Stomach (tissue), 8 donors: ENCODE measurements at regions not wholly inside any gene's neighbourhood (a gene's known extent, or its start where the extent isn't known, plus 50 kb on each side); places are given as distances from the start of the nearest gene placed in this dataset.
"Not testable (repeated sequence)": the region's sequence is repeated elsewhere in the genome, so short reads cannot be mapped to it uniquely, and the experiment has no call there.

Experiments
- DNase-seq, 2 donors: peaks; one replicate each; pipeline versions ENCODE4 v3.0.0 to v3.0.0-alpha.2; 2013 to 2019
- H3K27ac ChIP-seq, 5 donors: fragments of 200-600 bp in 4 of 5; sonication (generic) in 4 of 5; one replicate each; pipeline ENCODE4 v1.5.1; 2013 to 2019; ENCODE audit warnings: mild to moderate bottlenecking in 1 of 5, moderate library complexity in 1 of 5
- H3K27me3 ChIP-seq, 3 donors: fragments of 200-600 bp; sonication (generic); one replicate each; pipeline ENCODE4 v1.5.1; 2017 to 2019; ENCODE audit warnings: mixed run types in 1 of 3
- H3K36me3 ChIP-seq, 4 donors: fragments of 200-600 bp; sonication (generic); 1 replicate in 3 of 4; 2 replicates in 1 of 4; pipeline ENCODE4 v1.5.1; 2016 to 2019
- H3K4me1 ChIP-seq, 4 donors: fragments of 200-600 bp; sonication (generic); one replicate each; pipeline ENCODE4 v1.5.1; 2016 to 2019
- H3K4me3 ChIP-seq, 4 donors: fragments of 200-600 bp; sonication (generic) in 3 of 4; one replicate each; pipeline ENCODE4 v1.5.1; 2016 to 2019; ENCODE audit warnings: mild to moderate bottlenecking in 1 of 4
- H3K9me3 ChIP-seq, 4 donors: fragments of 200-600 bp; sonication (generic); one replicate each; pipeline ENCODE4 v1.5.1; 2016 to 2019
- WGBS, 5 donors: extraction: QIAGEN DNeasy Blood & Tissue Kit in 3 of 5; methylation state at CpG; one replicate each; pipeline versions ENCODE4 v1.1.5 to v1.1.7; 2013 to 2018; 5-methylcytosine and 5-hydroxymethylcytosine counted together
- intact Hi-C: fragments of 100-400 bp; cut with DNase I; formaldehyde crosslinking; loops from one replicate; pipeline ENCODE4 v1.15.1; 2023; ENCODE audit warnings: low total_unique reads
- donor health status: healthy with polysubstance abuse.
- donor health status: Bipolar disorder and iron deficiency.
- donor health status: healthy.

- H3K27ac ChIP-seq, DNase-seq, H3K36me3 ChIP-seq, H3K4me3 ChIP-seq, H3K4me1 ChIP-seq, intact Hi-C loops, H3K9me3 ChIP-seq, H3K27me3 ChIP-seq: not testable (repeated sequence)
- WGBS, 5 donors = no CpG with 5 or more reads among the region's 4 CpGs
These were observed 124.3 kb downstream of the TP53TG3F start for GRCh38 chr16:33583702-33584101.

GRCh38 chr16:33588589-33588988, 129.2 kb downstream of the TP53TG3F start:
- H3K9me3 ChIP-seq, intact Hi-C loops, H3K27ac ChIP-seq, H3K4me3 ChIP-seq, H3K36me3 ChIP-seq, H3K4me1 ChIP-seq, DNase-seq, H3K27me3 ChIP-seq: not testable (repeated sequence)
- WGBS, 5 donors = no CpG with 5 or more reads among the region's 8 CpGs

GRCh38 chr16:33593344-33593743, 133.9 kb downstream of the TP53TG3F start:
- H3K27ac ChIP-seq, H3K9me3 ChIP-seq, intact Hi-C loops, DNase-seq, H3K4me1 ChIP-seq, H3K36me3 ChIP-seq, H3K4me3 ChIP-seq, H3K27me3 ChIP-seq: not testable (repeated sequence)
- 96 to 98% (median 98%) methylated on average over 4 of the region's 6 CpGs; no CpG with 5 or more reads in 2 of the 5 donors for WGBS, 5 donors

GRCh38 chr16:33595074-33595473, 135.7 kb downstream of the TP53TG3F start:
- H3K36me3 ChIP-seq, H3K9me3 ChIP-seq, H3K4me1 ChIP-seq, H3K27me3 ChIP-seq, H3K4me3 ChIP-seq, H3K27ac ChIP-seq, intact Hi-C loops, DNase-seq: not testable (repeated sequence)
- WGBS, 5 donors = no CpG with 5 or more reads among the region's 7 CpGs

GRCh38 chr16:33601029-33601428, 141.6 kb downstream of the TP53TG3F start:
- H3K4me3 ChIP-seq, H3K27me3 ChIP-seq, H3K9me3 ChIP-seq, H3K4me1 ChIP-seq, DNase-seq, H3K27ac ChIP-seq, H3K36me3 ChIP-seq, intact Hi-C loops: not testable (repeated sequence)
- WGBS, 5 donors = no CpG with 5 or more reads among the region's 4 CpGs

GRCh38 chr16:33623535-33624077, 164.2 kb downstream of the TP53TG3F start:
- 37 to 52% (median 50%) methylated on average over 2 to 4 of the region's 4 CpGs for WGBS, 5 donors
- intact Hi-C loops, H3K4me3 ChIP-seq, H3K27ac ChIP-seq, H3K9me3 ChIP-seq, H3K4me1 ChIP-seq, DNase-seq, H3K27me3 ChIP-seq, H3K36me3 ChIP-seq: not testable (repeated sequence)

GRCh38 chr16:33628895-33629294, 169.5 kb downstream of the TP53TG3F start:
- intact Hi-C loops, H3K27ac ChIP-seq, DNase-seq, H3K9me3 ChIP-seq, H3K4me3 ChIP-seq, H3K4me1 ChIP-seq, H3K36me3 ChIP-seq, H3K27me3 ChIP-seq: not testable (repeated sequence)
- 63 to 77% (median 63%) methylated on average over 5 to 6 of the region's 6 CpGs for WGBS, 5 donors

- H3K4me3 ChIP-seq, H3K9me3 ChIP-seq, H3K27ac ChIP-seq, H3K4me1 ChIP-seq, DNase-seq, H3K27me3 ChIP-seq, intact Hi-C loops, H3K36me3 ChIP-seq: not testable (repeated sequence)
- WGBS, 5 donors = 69 to 81% (median 72%) methylated on average over 4 of the region's 4 CpGs
These were observed 172.3 kb downstream of the TP53TG3F start for GRCh38 chr16:33631713-33632112.

- 83 to 92% (median 90%) methylated on average over 1 to 3 of the region's 3 CpGs for WGBS, 5 donors
- intact Hi-C loops, DNase-seq: not testable (repeated sequence)
These were observed 174.6 kb downstream of the TP53TG3F start for GRCh38 chr16:33634057-33634456.

GRCh38 chr16:33636760-33637159, 177.3 kb downstream of the TP53TG3F start:
- intact Hi-C loops, H3K27me3 ChIP-seq, H3K9me3 ChIP-seq, H3K36me3 ChIP-seq, H3K4me3 ChIP-seq, H3K27ac ChIP-seq, H3K4me1 ChIP-seq, DNase-seq: not testable (repeated sequence)

More at GRCh38 chr16:33634057-33634456, 174.6 kb downstream of the TP53TG3F start:
- not testable (repeated sequence) for H3K9me3 ChIP-seq, H3K4me3 ChIP-seq, H3K36me3 ChIP-seq, H3K4me1 ChIP-seq, H3K27me3 ChIP-seq, H3K27ac ChIP-seq

- H3K27me3 ChIP-seq, H3K4me3 ChIP-seq, intact Hi-C loops, H3K9me3 ChIP-seq, H3K36me3 ChIP-seq, DNase-seq, H3K27ac ChIP-seq, H3K4me1 ChIP-seq: not testable (repeated sequence)
- WGBS, 5 donors = 63 to 90% (median 80%) methylated on average over 2 of the region's 2 CpGs
These were observed 183.9 kb downstream of the TP53TG3F start for GRCh38 chr16:33643270-33643669.

- 47 to 63% (median 56%) methylated on average over 5 of the region's 5 CpGs for WGBS, 5 donors
- H3K36me3 ChIP-seq, H3K4me3 ChIP-seq: not testable (repeated sequence)
These were observed 184.4 kb downstream of the TP53TG3F start for GRCh38 chr16:33643698-33644381.

More at GRCh38 chr16:33643698-33644381, 184.4 kb downstream of the TP53TG3F start:
- intact Hi-C loops, H3K4me1 ChIP-seq, H3K9me3 ChIP-seq, H3K27me3 ChIP-seq, DNase-seq, H3K27ac ChIP-seq: not testable (repeated sequence)
